ENCODE measurements at regions not wholly inside any gene's neighbourhood (a gene's known extent, or its start where the extent isn't known, plus 50 kb on each side); places are given as distances from the start of the nearest gene placed in this dataset.

DNA sequence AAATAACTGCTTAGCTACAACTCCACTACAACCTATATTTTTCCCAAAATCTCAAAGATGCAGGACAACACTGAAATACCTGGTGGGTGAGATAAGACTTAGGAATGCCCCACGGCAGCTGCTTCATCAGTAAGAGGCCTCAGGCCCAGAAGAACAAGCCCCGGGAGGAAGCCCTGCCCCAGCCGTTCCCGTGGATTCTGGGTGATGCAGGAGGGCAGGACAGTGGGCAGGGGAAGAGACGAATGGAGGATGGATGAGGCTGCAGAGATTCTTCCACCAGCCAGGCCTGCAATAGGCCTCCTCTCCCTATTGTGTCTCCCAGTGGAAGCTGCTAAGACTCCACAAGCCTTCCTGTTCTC, 197.9 kb upstream of the HDAC4 start:
- TF ChIP-seq, protein P1, sequence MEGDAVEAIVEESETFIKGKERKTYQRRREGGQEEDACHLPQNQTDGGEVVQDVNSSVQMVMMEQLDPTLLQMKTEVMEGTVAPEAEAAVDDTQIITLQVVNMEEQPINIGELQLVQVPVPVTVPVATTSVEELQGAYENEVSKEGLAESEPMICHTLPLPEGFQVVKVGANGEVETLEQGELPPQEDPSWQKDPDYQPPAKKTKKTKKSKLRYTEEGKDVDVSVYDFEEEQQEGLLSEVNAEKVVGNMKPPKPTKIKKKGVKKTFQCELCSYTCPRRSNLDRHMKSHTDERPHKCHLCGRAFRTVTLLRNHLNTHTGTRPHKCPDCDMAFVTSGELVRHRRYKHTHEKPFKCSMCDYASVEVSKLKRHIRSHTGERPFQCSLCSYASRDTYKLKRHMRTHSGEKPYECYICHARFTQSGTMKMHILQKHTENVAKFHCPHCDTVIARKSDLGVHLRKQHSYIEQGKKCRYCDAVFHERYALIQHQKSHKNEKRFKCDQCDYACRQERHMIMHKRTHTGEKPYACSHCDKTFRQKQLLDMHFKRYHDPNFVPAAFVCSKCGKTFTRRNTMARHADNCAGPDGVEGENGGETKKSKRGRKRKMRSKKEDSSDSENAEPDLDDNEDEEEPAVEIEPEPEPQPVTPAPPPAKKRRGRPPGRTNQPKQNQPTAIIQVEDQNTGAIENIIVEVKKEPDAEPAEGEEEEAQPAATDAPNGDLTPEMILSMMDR (IDR thresholded peaks at IDR 0.05): no peak
- no peak for TF ChIP-seq POLR2AphosphoS5 (IDR thresholded peaks at IDR 0.05)
